HepG2 (cell line): ENCODE measurements at regions not wholly inside any gene's neighbourhood (a gene's known extent, or its start where the extent isn't known, plus 50 kb on each side); places are given as distances from the start of the nearest gene placed in this dataset.

ENCODE experiments used
- ATAC-seq: fragments of 200-7000 bp; cut with Tn5 transposase; 3 replicates; pipeline ENCODE4 v1.9.1; 2020; ENCODE audit warnings: mild to moderate bottlenecking, moderate library complexity
- BruUV-seq: library from RNA; stranded (reverse); fragments of 400-500 nt; replicated peaks from 2 replicates; lab custom pipeline; 2021; lab: Mats Ljungman, UMichigan
- CTCF ChIA-PET: fragments of 300-600 bp; formaldehyde crosslinking; extraction: SDS; loops from one replicate; lab custom pipeline; 2021; ENCODE audit warnings: low total read pairs, inconsistent platforms, low intra/inter-chr PET ratio; lab: Yijun Ruan, JAX
- POLR2A ChIA-PET: fragments of 350-600 bp; sonication (Branson Sonifier 250); formaldehyde crosslinking; loops from one replicate; lab custom pipeline; 2020; ENCODE audit warnings: antibody characterized with exemption, inconsistent platforms; lab: Yijun Ruan, JAX
- DNase-seq: peaks from one replicate; pipeline ENCODE4 v3.0.0-alpha.2; 2015; ENCODE audit warnings: low spot score
- FAIRE-seq: peaks from 3 replicates; lab custom pipeline; 2011; peaks lifted over from hg19 to GRCh38; lab: Jason Lieb, UNC
- H2AFZ ChIP-seq: one replicate; pipeline ENCODE4 v1.6.1; 2011; ENCODE audit warnings: low read length, inconsistent platforms
- H3K27ac ChIP-seq: fragments of 300-600 bp; 3 replicates; pipeline ENCODE4 v1.8.0; 2011; ENCODE audit warnings: mixed run types, mild to moderate bottlenecking, mixed read lengths, low read length, inconsistent platforms; ENCODE audit not compliant: insufficient read depth; ENCODE audit errors: extremely low read length
- H3K27me3 ChIP-seq, 2 experiments: fragments of 200-600 bp in 1 of 2; 2 replicates in 1 of 2; 3 replicates in 1 of 2; pipeline versions ENCODE4 v1.6.0 to v1.8.0; 2011; ENCODE audit warnings: low read length in 2 of 2, mild to moderate bottlenecking in 2 of 2, moderate library complexity in 2 of 2, inconsistent platforms in 1 of 2; ENCODE audit not compliant: insufficient read depth in 2 of 2, control insufficient read depth in 1 of 2
- H3K36me3 ChIP-seq, 2 experiments: fragments of 200-600 bp in 1 of 2; replicated peaks in 1 of 2; 2 replicates in 1 of 2; 3 replicates in 1 of 2; pipeline versions ENCODE4 v1.5.1 to v1.8.0; 2011; ENCODE audit warnings: low read length in 2 of 2, inconsistent platforms in 1 of 2; ENCODE audit not compliant: insufficient read depth in 2 of 2, control insufficient read depth in 1 of 2
- H3K4me1 ChIP-seq: 2 replicates; pipeline ENCODE4 v1.5.1; 2012; ENCODE audit warnings: low read length, inconsistent platforms; ENCODE audit not compliant: insufficient read depth
- H3K4me2 ChIP-seq: 2 replicates; pipeline ENCODE4 v1.6.0; 2011; ENCODE audit warnings: low read depth, low read length, inconsistent platforms
- H3K4me3 ChIP-seq, 3 experiments: fragments of 200-600 bp in 1 of 3; sonication (generic), shearing (Covaris generic) in 1 of 3; replicated peaks in 1 of 3; 2 replicates each; pipeline ENCODE4 v1.5.1; 2011 to 2016; ENCODE audit warnings: low read length in 3 of 3, inconsistent platforms in 2 of 3, low read depth in 2 of 3, mild to moderate bottlenecking in 2 of 3, control low read depth in 1 of 3, mixed read lengths in 1 of 3; ENCODE audit not compliant: insufficient read depth in 1 of 3
- H3K79me2 ChIP-seq: one replicate; pipeline ENCODE4 v1.6.1; 2011; ENCODE audit warnings: low read length, inconsistent platforms; ENCODE audit not compliant: insufficient read depth
- H3K9ac ChIP-seq: 2 replicates; pipeline ENCODE4 v1.6.0; 2011; ENCODE audit warnings: mild to moderate bottlenecking, low read depth, low read length, inconsistent platforms; ENCODE audit not compliant: insufficient read depth
- H3K9me3 ChIP-seq: 2 replicates; pipeline ENCODE4 v1.5.1; 2012; ENCODE audit warnings: mild to moderate bottlenecking, low read length
- H4K20me1 ChIP-seq: 2 replicates; pipeline ENCODE4 v1.6.0; 2011; ENCODE audit warnings: inconsistent platforms, mild to moderate bottlenecking, low read length, moderate library complexity; ENCODE audit not compliant: insufficient read depth
- HMGA1 ChIP-seq: sonication (generic); formaldehyde crosslinking; conservative IDR thresholded peaks from 2 replicates; pipeline ENCODE4 v1.4.0; 2020; ENCODE audit warnings: missing genetic modification reagents
- MEIS1 ChIP-seq: sonication (generic); formaldehyde crosslinking; IDR thresholded peaks from 2 replicates; pipeline ENCODE4 v1.9.0; 2021; ENCODE audit warnings: mild to moderate bottlenecking, missing genetic modification reagents, moderate library complexity, borderline replicate concordance
- MIER3 ChIP-seq: IDR thresholded peaks from 2 replicates; pipeline ENCODE4 v1.6.1; 2016; ENCODE audit warnings: missing compliant biosample characterization, borderline replicate concordance
- SAP130 ChIP-seq: IDR thresholded peaks from 2 replicates; pipeline ENCODE4 v1.6.1; 2016; ENCODE audit warnings: low read depth
- SMAD9 ChIP-seq: sonication (generic); formaldehyde crosslinking; IDR thresholded peaks from 2 replicates; pipeline ENCODE4 v1.5.1; 2020; ENCODE audit warnings: mild to moderate bottlenecking, missing genetic modification reagents
- SRF ChIP-seq: IDR thresholded peaks from 2 replicates; pipeline ENCODE4 v1.6.1; 2011; ENCODE audit warnings: mild to moderate bottlenecking, low read depth, low read length, moderate library complexity
- TBP ChIP-seq: sonication (generic); formaldehyde crosslinking; IDR thresholded peaks from 2 replicates; pipeline ENCODE4 v1.5.0; 2020; ENCODE audit warnings: missing genetic modification reagents
- THRA ChIP-seq: sonication (generic); formaldehyde crosslinking; IDR thresholded peaks from 2 replicates; pipeline ENCODE4 v1.4.0; 2020; ENCODE audit warnings: missing genetic modification reagents, borderline replicate concordance
- ZNF292 ChIP-seq: sonication (generic); formaldehyde crosslinking; IDR thresholded peaks from 2 replicates; pipeline ENCODE4 v1.8.1; 2022; ENCODE audit warnings: mild to moderate bottlenecking, low read depth, missing genetic modification reagents, borderline replicate concordance
- ZNF557 ChIP-seq: sonication (generic); formaldehyde crosslinking; IDR thresholded peaks from 2 replicates; pipeline ENCODE4 v1.4.0; 2020; ENCODE audit warnings: missing genetic modification reagents
- ZNF616 ChIP-seq: sonication (generic); formaldehyde crosslinking; IDR thresholded peaks from 2 replicates; pipeline ENCODE4 v1.5.0; 2020; ENCODE audit warnings: low read depth, mild to moderate bottlenecking, missing genetic modification reagents
- ZNF687 ChIP-seq: sonication (generic); formaldehyde crosslinking; IDR thresholded peaks from 2 replicates; pipeline ENCODE4 v1.5.1; 2020; ENCODE audit warnings: mild to moderate bottlenecking, missing genetic modification reagents, moderate library complexity
- ZNF749 ChIP-seq: sonication (generic); formaldehyde crosslinking; IDR thresholded peaks from 2 replicates; pipeline ENCODE4 v1.8.0; 2022; ENCODE audit warnings: mild to moderate bottlenecking, missing genetic modification reagents, moderate library complexity, borderline replicate concordance
- in situ Hi-C: cut with HindIII; loops from 2 replicates; pipeline ENCODE4 v1.10.0; 2017; ENCODE audit warnings: low pct_unique_long_range_greater_than_20kb; ENCODE audit not compliant: extremely low pct_ligation_motif_present
- intact Hi-C: fragments of 100-400 bp; cut with micrococcal nuclease; formaldehyde crosslinking; loops from one replicate; pipeline ENCODE4 v1.10.0; 2022; ENCODE audit not compliant: unreplicated experiment

GRCh38 chr2:117396161-117396560, 418.3 kb upstream of the DDX18 start:
- intact Hi-C loops (no loop called here), in situ Hi-C loops (no loop called here)
- H3K4me3 ChIP-seq = no peak overlapping the region
- H3K79me2 ChIP-seq = no peaks in the 10 kb centered on the region
- no peaks in the 10 kb centered on the region for H3K9me3 ChIP-seq
- no peak overlapping the region for H3K27ac ChIP-seq
- no peak overlapping the region for H3K4me2 ChIP-seq
- no peak overlapping the region for H3K9ac ChIP-seq
- H3K27me3 ChIP-seq = no peaks in the 10 kb centered on the region
- FAIRE-seq = no peak
- no peak for DNase-seq
- BruUV-seq = no TSS peak
- no peaks in the 10 kb centered on the region for H3K4me1 ChIP-seq
- POLR2A ChIA-PET = no interaction called here
- H2AFZ ChIP-seq = no peak overlapping the region
- CTCF ChIA-PET = no interaction called here
- no peaks in the 10 kb centered on the region for H4K20me1 ChIP-seq
- ATAC-seq = no peak
- no peak for TF ChIP-seq MEIS1 (CRISPR knock-in tag)
- no peak for TF ChIP-seq ZNF749 (CRISPR knock-in tag)
- no peak for TF ChIP-seq ZNF557
- no peak for TF ChIP-seq HMGA1
- no peak for TF ChIP-seq TBP
- TF ChIP-seq ZNF687 = no peak
- TF ChIP-seq MIER3 (CRISPR knock-in tag) = no peak
- no peak for TF ChIP-seq SMAD9 (CRISPR knock-in tag)
- no peak for TF ChIP-seq ZNF616 (CRISPR knock-in tag)
- no peak for TF ChIP-seq ZNF292 (CRISPR knock-in tag)
- no peak for TF ChIP-seq THRA (CRISPR knock-in tag)
- no peak for TF ChIP-seq SRF
- no peak for TF ChIP-seq SAP130 (CRISPR knock-in tag)
- TF ChIP-seq, all 625 proteins: peak for 0
- no peaks in the 10 kb centered on the region for H3K36me3 ChIP-seq
